Stimulated activated effector memory CD8-positive, alpha-beta T cell treated with anti-CD3 and anti-CD28 coated beads, Interleukin-12 subunit alpha, Interleukin-12 subunit beta, amount 100 ng/mL, for 72 hours (primary cell): ENCODE measurements at regions not wholly inside any gene's neighbourhood (a gene's known extent, or its start where the extent isn't known, plus 50 kb on each side); places are given as distances from the start of the nearest gene placed in this dataset.
"Not testable (repeated sequence)": the region's sequence is repeated elsewhere in the genome, so short reads cannot be mapped to it uniquely, and the experiment has no call there.

ENCODE experiments used
- ATAC-seq: fragments of 150-1000 bp; cut with Tn5 transposase; 2 replicates; pipeline ENCODE4 v1.10.0; 2021
- DNase-seq, 2 donors: peaks; one replicate each; pipeline ENCODE4 v3.0.0; 2021 to 2022; ENCODE audit warnings: low spot score in 2 of 2
- H3K27ac Mint-ChIP-seq: one replicate; pipeline ENCODE4 v1.8.0; 2022; ENCODE audit warnings: mild to moderate bottlenecking, mixed read lengths
- H3K36me3 Mint-ChIP-seq: one replicate; pipeline ENCODE4 v1.8.0; 2022; ENCODE audit warnings: mild to moderate bottlenecking, mixed read lengths
- H3K4me1 Mint-ChIP-seq: one replicate; pipeline ENCODE4 v1.8.0; 2022; ENCODE audit warnings: mixed read lengths
- H3K4me3 Mint-ChIP-seq: one replicate; pipeline ENCODE4 v1.8.0; 2022; ENCODE audit warnings: mild to moderate bottlenecking, mixed read lengths
- H3K9me3 Mint-ChIP-seq: one replicate; pipeline ENCODE4 v1.8.0; 2022; ENCODE audit warnings: mixed read lengths

DNA sequence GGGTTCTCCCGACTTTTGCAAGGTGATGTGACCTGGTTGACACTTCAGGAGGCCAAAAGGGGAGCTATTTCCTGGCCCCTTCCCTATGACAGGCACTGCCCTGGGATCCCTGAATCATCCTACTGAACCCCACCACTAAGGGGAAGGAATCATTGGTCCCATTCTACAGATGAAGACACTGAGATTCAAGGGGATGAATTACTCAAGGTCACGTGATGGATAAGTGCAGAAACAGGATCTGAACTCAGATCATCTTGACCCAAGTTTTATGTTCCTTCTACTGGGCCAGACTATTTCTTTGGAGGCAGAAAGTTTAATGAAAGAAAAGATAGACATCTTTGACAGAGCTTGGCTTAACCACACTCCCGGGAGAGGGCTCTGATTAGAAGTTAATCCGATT lies 258.7 kb downstream of the RRAGC start:
- no peaks in the 10 kb centered on the region for H3K9me3 Mint-ChIP-seq
- DNase-seq (no peak), ATAC-seq (no peak)
- no peaks in the 10 kb centered on the region for H3K4me1 Mint-ChIP-seq
- H3K36me3 Mint-ChIP-seq = no peaks in the 10 kb centered on the region
- H3K4me3 Mint-ChIP-seq = no peak overlapping the region
- H3K27ac Mint-ChIP-seq = no peak overlapping the region

DNA sequence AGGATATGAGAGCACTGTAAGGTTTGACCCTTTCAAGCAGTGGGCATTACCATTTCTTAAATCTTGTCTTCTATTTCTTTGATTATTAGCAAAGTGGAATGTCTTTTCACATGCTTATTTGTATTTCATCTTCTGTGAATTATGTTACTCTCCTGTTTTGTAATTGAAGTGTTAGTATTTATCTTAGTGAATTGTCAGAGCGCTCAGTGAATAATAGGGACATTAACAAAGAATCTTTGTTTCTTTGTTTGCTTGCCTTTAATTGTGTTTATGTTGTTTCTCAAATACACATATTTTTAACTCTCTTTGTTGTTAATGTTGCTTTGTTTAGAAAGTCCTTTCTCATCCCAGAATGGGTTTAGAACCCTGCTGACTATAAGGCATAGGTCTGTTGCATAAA lies 259.3 kb downstream of the RRAGC start:
- Mint-ChIP-seq H3K27ac (no peak overlapping the region), H3K9me3 (peaks cover under 1% of the 10 kb centered on the region), H3K4me3 (no peak overlapping the region), H3K4me1 (no peaks in the 10 kb centered on the region), H3K36me3 (no peaks in the 10 kb centered on the region)
- DNase-seq (no peak), ATAC-seq (no peak)

DNA sequence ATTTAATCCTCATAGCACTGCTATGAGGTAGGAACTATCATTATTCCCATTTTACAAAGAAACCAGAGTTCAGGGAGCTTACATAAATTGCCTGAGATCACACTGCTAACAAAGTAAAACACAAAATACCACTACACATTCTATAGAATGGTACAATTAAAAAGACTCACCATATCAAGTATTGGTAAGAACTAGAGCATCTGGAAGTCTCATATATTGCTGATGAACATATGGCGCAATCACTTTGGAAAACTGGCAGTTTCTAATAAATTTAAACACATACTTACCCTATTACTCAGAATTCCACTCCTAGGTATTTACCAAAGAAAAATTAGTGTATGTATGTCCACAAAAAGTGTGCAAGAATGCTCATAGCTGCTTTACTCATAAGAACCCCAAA lies 261.5 kb downstream of the RRAGC start:
- no peak for ATAC-seq
- Mint-ChIP-seq H3K36me3 (no peaks in the 10 kb centered on the region), H3K4me3 (no peak overlapping the region), H3K4me1 (no peaks in the 10 kb centered on the region), H3K9me3 (peaks cover 2% of the 10 kb centered on the region), H3K27ac (no peak overlapping the region)
- DNase-seq = no peak

DNA sequence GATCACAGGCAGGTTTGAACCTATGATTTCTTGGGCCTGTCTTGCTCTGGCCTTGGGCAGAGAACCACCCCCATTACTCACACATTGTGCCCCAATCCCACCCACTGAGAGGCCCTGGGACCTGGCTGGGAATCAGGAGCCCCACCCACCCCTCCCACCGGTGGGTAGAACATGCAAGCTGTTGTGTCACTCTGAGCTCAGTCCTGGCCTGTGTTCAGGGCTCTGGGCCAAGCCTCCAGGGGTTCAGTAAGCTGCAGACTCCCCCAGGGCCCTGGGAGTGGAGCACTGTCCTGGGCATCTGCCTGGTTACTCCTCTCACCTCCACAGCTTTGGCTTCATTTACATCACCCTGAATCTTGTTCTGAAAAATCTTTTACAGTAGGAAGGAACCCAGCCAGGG lies 270.5 kb downstream of the RRAGC start:
- DNase-seq = no peak
- ATAC-seq = no peak
- H3K36me3 Mint-ChIP-seq = no peaks in the 10 kb centered on the region
- H3K4me1 Mint-ChIP-seq = peaks cover 11% of the 10 kb centered on the region
- H3K4me3 Mint-ChIP-seq = no peak overlapping the region
- no peak overlapping the region for H3K27ac Mint-ChIP-seq
- peaks cover 5% of the 10 kb centered on the region for H3K9me3 Mint-ChIP-seq

DNA sequence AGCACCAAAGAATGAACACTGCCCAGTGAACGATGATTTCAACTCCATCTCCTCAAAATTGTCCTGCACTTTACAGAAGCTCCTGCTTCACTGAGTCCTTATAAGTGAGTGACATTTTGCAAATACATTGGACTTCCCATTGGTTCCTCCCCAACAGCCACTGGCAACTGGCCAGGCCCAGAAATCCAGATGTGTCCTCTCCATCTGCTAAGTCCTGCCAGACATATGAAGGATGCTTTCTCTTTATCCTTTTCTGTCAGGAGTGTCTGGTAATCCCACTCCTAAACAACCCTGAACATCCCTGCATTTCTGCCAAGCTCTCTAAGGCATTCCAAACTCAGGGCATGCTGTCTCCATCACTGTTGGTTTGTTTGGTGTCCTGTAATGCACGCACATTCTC lies 271.8 kb downstream of the RRAGC start:
- Mint-ChIP-seq H3K36me3 (no peaks in the 10 kb centered on the region), H3K4me3 (no peak overlapping the region), H3K4me1 (peaks cover 11% of the 10 kb centered on the region), H3K9me3 (peaks cover 8% of the 10 kb centered on the region), H3K27ac (no peak overlapping the region)
- no peak for ATAC-seq
- no peak for DNase-seq

DNA sequence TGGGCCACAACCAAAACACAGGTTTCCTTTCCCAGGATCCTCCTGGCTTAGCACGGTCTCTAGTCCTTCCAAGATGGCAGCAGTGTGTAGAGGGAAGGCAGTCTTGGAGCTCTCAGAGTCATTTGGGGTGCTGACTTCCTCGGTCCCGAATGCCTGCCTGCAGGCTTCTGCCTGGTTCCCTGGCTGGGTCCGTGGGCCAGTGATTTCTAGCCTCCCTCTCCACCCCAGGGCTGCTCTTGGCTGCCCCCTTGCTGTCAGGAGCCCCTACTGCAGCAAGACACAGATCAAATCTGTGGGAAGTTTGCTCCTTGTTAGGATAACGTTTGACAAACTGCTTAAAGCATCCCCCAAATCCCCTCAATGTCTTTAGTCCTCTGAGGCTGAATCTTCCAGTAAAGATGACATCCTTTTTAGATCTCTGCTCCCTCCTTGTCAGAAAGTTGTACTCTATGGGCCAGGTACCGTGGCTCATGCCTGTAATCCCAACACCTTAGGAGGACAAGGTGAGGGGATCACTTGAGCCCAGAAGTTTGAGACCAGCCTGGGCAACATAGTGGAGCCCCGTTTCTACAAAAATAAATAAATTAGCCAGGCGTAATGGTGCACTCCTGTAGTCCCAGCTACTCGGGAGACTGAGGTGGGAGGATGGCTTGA lies 272.5 kb downstream of the RRAGC start:
- H3K9me3 Mint-ChIP-seq = peaks cover 3% of the 10 kb centered on the region
- H3K4me1 Mint-ChIP-seq = peaks cover 11% of the 10 kb centered on the region
- H3K36me3 Mint-ChIP-seq = no peaks in the 10 kb centered on the region
- no peak overlapping the region for H3K27ac Mint-ChIP-seq
- H3K4me3 Mint-ChIP-seq = no peak overlapping the region
- DNase-seq (peak; percentile 34 to 64), ATAC-seq (peak; percentile 45)

DNA sequence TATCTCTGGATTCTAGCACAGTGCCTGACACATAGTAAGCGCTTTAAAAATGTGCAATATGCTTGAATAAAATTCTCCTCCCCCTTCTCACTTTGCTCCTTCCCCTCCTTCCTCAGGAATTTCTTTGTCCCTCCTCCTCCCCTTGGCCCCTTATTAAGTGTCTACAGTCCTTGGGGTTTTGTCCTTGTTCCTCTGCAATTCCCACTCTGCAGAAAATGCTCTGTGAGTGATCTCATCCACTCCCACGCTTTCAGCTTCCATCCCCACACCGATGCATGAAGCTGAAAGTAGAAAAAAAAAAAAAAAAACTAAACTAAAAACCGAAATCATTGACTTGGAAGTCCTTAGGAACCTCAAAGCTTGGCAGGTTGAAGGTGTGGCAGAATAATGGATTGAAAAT lies 273.6 kb downstream of the RRAGC start:
- Mint-ChIP-seq H3K4me3 (no peak overlapping the region), H3K9me3 (peaks cover 3% of the 10 kb centered on the region), H3K27ac (no peak overlapping the region), H3K4me1 (peaks cover 11% of the 10 kb centered on the region), H3K36me3 (no peaks in the 10 kb centered on the region)
- no peak for ATAC-seq
- DNase-seq = no peak

DNA sequence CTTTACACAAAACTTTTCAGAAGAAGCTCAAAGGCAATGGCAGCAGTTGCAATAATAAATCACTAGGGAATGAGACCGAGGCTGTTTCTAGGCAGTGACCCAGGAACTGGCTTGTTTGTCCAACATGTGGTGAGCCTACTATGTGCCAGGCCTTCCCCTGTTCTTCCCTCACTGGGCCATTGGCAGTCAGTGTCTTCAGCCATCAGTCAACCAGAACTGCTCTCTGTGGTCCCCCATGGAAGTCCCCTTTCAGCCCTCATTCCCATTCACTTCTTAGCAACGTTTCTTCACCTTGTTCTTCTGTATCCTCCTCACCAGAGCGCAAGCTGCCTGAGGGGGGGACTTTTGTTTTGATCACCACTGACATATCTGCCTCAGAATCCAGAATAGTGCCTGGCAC lies 274.1 kb downstream of the RRAGC start:
- H3K27ac Mint-ChIP-seq = no peak overlapping the region

DNA sequence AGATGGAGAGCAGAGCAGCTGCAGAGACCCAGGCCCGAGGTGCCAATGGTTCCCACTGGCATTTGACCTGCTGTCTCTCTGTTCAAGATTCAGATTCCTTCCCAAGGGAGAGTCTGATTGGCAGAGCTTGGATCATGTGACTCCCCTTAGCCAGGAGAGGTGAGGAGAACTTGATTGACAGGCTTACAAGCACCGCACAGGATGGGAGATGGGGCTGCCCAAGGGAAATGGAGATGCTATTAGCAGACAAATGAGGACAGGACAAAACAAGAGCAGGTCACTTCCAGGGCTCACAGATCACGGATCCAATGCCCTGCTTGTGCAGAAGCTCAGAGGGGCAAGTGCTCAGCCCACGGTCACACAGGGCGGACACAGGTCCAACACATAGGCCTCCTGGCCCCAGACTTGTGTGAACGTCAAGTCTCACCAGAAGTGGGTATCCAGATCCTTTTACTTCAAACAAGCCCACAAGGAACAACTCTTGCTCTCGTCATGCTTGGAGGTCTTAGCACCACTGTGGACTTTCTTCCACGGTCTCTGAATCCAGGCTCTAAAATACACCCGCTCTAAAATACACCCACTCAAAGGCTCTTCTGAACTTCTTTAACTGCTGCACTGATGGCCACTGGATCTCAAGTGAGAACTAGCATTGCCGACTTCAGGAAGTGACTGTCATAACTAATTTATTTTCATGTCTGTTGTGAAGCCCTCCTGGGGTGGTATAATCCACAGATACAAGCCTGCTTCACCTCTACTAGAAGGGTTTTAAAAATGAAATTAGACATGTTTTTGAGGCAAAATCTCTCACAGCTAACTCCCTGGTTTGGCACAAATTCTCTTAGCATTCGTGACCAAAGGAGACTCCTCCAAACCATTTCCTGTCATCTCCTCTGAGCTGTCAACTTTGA lies 274.9 kb downstream of the RRAGC start:
- Mint-ChIP-seq H3K4me3 (no peak overlapping the region), H3K36me3 (no peaks in the 10 kb centered on the region), H3K27ac (no peak overlapping the region), H3K4me1 (peaks cover 11% of the 10 kb centered on the region), H3K9me3 (peaks cover 3% of the 10 kb centered on the region)
- ATAC-seq = no peak
- no peak for DNase-seq

More for the DNA sequence above, 274.1 kb downstream of the RRAGC start:
- ATAC-seq (no peak), DNase-seq (no peak)
- Mint-ChIP-seq H3K4me1 (peaks cover 11% of the 10 kb centered on the region), H3K4me3 (no peak overlapping the region), H3K36me3 (no peaks in the 10 kb centered on the region), H3K9me3 (peaks cover 3% of the 10 kb centered on the region)

DNA sequence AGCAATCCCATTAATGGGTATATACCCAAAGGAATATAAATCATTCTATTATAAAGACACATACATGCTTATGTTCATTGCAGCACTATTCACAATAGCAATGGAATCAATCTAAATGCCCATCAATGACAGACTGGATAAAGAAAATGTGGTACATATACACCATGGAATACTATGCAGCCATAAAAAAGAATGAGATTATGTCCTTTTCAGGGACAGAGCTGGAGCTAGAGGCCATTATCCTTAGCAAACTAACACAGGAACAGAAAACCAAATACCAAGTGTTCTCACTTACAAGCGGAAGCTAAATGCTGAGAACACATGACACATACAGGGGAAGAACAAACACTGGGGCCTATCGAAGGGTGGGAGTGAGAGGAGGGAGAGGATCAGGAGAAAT lies 276.3 kb downstream of the RRAGC start:
- H3K4me1 Mint-ChIP-seq = peaks cover 12% of the 10 kb centered on the region
- H3K36me3 Mint-ChIP-seq, H3K9me3 Mint-ChIP-seq, ATAC-seq, DNase-seq, H3K27ac Mint-ChIP-seq, H3K4me3 Mint-ChIP-seq: not testable (repeated sequence)

DNA sequence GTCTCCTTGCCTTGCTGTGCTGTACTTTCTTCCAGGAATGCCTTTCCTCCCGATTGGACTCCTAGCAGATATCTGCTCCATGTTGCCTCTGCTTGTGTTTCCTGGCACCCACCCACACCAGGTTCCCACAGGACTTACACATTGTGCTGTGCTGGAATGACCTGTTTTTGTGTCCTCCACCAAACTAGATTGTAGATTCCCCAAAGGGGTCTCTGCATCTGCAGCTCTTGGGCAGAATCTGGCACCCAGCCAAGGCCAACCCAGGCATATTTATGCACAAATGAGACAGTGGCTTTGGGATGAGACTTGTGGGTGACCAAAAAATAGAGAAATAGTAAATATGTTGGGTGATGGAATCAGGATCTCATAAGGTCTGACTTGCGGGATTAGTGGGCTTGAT lies 278.2 kb downstream of the RRAGC start:
- peaks cover 3% of the 10 kb centered on the region for H3K9me3 Mint-ChIP-seq
- ATAC-seq (no peak), DNase-seq (no peak)
- H3K4me3 Mint-ChIP-seq = no peak overlapping the region
- H3K27ac Mint-ChIP-seq = no peak overlapping the region
- peaks cover 20% of the 10 kb centered on the region for H3K4me1 Mint-ChIP-seq
- H3K36me3 Mint-ChIP-seq = no peaks in the 10 kb centered on the region

DNA sequence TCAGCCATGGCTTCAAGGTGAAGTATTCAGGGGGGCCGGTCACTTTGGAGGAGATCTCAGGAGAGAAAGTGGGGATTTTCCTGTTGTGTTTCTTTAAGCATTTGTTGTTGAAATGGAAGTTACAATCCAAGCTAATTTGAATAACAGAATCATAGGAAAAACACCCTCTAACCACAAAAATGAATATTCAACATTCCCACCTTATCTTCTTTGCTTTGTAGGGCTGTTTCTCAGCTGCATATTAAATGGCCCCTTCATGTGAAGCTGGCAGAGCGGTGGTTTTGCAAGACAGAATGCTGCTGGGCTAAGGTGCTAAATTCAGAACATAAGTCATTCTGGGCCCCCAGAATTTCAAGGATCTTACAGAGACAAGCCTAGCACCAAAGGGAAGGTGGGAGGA lies 279.0 kb downstream of the RRAGC start:
- ATAC-seq = no peak
- Mint-ChIP-seq H3K9me3 (peaks cover 3% of the 10 kb centered on the region), H3K4me1 (peaks cover 16% of the 10 kb centered on the region), H3K4me3 (no peak overlapping the region), H3K27ac (no peak overlapping the region), H3K36me3 (no peaks in the 10 kb centered on the region)
- DNase-seq = no peak

DNA sequence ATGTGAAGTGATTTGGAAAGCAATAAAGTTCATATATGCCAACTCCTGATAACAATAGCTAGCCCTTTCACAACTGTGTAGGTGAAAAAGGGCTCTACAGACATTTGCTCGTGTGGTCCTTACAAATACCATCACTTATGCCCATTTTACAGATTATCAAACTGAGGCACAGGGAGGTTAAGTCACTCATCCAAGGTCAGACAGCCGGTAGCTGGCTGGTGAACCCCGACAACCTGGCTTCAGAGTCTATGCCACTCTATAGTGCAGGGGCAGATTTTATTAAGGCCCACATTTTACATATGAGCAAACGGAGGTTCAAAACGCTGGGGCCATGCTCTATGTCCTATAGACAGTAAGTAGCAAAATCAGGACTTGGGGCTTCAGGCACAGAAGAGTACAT lies 280.5 kb downstream of the RRAGC start:
- Mint-ChIP-seq H3K36me3 (no peaks in the 10 kb centered on the region), H3K27ac (no peak overlapping the region), H3K4me3 (no peak overlapping the region), H3K9me3 (peaks cover 3% of the 10 kb centered on the region), H3K4me1 (peaks cover 8% of the 10 kb centered on the region)
- no peak for ATAC-seq
- no peak for DNase-seq

DNA sequence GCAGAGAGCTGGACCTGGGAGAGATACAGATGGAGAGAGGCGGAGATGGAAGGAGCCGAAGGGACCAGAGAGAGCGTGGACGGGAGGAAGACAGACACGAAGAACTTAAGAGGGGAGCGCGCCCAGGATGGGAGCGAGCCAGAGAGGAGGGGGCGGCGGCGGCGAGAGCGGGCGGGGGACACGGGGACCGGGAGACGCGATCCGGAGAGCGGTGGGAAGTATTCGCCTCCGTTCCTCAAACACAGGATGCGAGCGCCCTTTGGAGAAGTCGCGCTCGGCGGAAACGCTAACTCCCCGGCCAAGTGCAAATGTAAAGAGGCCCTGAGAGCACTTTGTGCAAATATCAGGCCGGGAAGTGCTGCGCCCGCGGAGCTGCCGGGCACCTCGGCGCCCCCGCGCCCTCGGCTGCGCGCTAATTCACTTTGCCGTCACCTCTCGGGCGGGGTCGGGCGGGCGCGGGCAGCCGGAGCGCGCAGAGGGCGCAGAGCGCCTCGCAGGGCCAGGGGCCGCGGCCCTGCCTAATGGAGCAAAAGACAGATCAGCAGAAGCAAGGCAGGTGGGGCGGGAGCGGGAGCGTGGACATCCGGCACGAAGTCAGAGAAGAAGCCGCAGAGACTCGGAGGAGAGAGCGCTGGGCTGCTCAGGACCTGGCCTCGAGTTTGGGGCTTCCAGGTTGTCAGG lies 281.2 kb downstream of the RRAGC start:
- ATAC-seq = no peak
- H3K36me3 Mint-ChIP-seq = no peaks in the 10 kb centered on the region
- H3K4me3 Mint-ChIP-seq = peak overlapping the region; percentile 39
- peaks cover 3% of the 10 kb centered on the region for H3K9me3 Mint-ChIP-seq
- no peak for DNase-seq
- H3K4me1 Mint-ChIP-seq = peaks cover 8% of the 10 kb centered on the region
- no peak overlapping the region for H3K27ac Mint-ChIP-seq

DNA sequence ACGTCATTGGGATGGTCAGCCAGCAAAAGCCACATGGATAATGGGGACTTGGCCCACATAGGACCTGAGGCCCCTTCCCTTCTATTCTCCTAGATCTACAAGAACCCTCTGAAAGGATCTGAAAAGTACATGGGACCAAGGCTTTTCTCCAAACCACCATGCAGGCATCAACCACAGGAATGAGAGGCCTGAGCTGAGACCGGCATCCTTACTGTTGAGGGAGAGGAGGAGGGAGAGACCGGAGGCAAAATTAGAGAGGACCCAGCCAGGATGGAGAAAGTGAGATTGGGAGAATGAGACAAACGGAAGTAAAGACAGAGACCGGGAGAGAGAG lies 281.7 kb downstream of the RRAGC start:
- no peaks in the 10 kb centered on the region for H3K9me3 Mint-ChIP-seq
- peak overlapping the region; percentile 39 for H3K4me3 Mint-ChIP-seq
- H3K27ac Mint-ChIP-seq = no peak overlapping the region
- no peak for ATAC-seq
- peaks cover 8% of the 10 kb centered on the region for H3K4me1 Mint-ChIP-seq
- no peaks in the 10 kb centered on the region for H3K36me3 Mint-ChIP-seq
- no peak for DNase-seq

DNA sequence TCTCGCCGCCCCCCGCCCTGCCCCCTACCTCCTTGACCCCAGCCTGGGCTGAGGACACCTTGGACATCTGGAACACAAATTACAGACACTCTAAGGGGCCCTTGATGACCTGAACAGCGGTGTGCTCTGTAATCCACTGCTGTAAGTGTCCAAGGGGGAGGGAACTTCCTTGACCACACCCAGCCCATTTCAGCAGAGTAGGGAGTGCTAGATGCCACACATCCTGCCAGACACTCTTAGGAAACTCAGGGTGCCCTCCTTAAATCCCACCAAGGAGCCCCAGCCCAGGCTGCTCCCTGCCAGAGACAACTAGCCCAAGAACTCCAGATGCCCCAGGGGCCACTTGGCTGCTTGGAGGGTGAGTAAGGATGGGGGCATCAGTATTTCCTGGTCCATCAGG lies 282.2 kb downstream of the RRAGC start:
- peak overlapping the region; percentile 39 for H3K4me3 Mint-ChIP-seq

More for the DNA sequence above, 282.2 kb downstream of the RRAGC start:
- H3K9me3 Mint-ChIP-seq = no peaks in the 10 kb centered on the region
- no peaks in the 10 kb centered on the region for H3K36me3 Mint-ChIP-seq
- H3K4me1 Mint-ChIP-seq = peaks cover 8% of the 10 kb centered on the region
- ATAC-seq (no peak), DNase-seq (no peak)
- no peak overlapping the region for H3K27ac Mint-ChIP-seq
